Neuronal stem cell (in vitro differentiated cells): ENCODE measurements at regions not wholly inside any gene's neighbourhood (a gene's known extent, or its start where the extent isn't known, plus 50 kb on each side); places are given as distances from the start of the nearest gene placed in this dataset.
A peak's percentile ranks its signal among the peaks of the same experiment; 100 is the strongest.

Source experiments
- DNase-seq: peaks from one replicate; pipeline ENCODE4 v3.0.0-alpha.2; 2013; ENCODE audit warnings: low spot score
- H2AFZ ChIP-seq: one replicate; pipeline ENCODE4 v1.6.1; 2013; ENCODE audit warnings: mild to moderate bottlenecking, low read length, inconsistent platforms
- H2AK5ac ChIP-seq: 2 replicates; pipeline ENCODE4 v1.6.1; 2013; ENCODE audit warnings: low read depth, mild to moderate bottlenecking, inconsistent platforms, low read length, moderate library complexity, mixed read lengths
- H2BK120ac ChIP-seq: 2 replicates; pipeline ENCODE4 v1.6.1; 2013; ENCODE audit warnings: low read depth, mild to moderate bottlenecking, inconsistent platforms, low read length, moderate library complexity, mixed read lengths
- H2BK12ac ChIP-seq: one replicate; pipeline ENCODE4 v1.6.1; 2013; ENCODE audit warnings: low read length, inconsistent platforms
- H2BK15ac ChIP-seq: 2 replicates; pipeline ENCODE4 v1.6.1; 2013; ENCODE audit warnings: mild to moderate bottlenecking, low read length, inconsistent platforms, mixed read lengths
- H2BK5ac ChIP-seq: one replicate; pipeline ENCODE4 v1.6.1; 2013; ENCODE audit warnings: inconsistent platforms, mild to moderate bottlenecking, low read length, moderate library complexity
- H3K14ac ChIP-seq: one replicate; pipeline ENCODE4 v1.6.1; 2013; ENCODE audit warnings: low read length, inconsistent platforms
- H3K18ac ChIP-seq: 2 replicates; pipeline ENCODE4 v1.6.1; 2013; ENCODE audit warnings: low read length, inconsistent platforms
- H3K23ac ChIP-seq: 2 replicates; pipeline ENCODE4 v1.6.1; 2013; ENCODE audit warnings: low read depth, mild to moderate bottlenecking, mixed read lengths, low read length, inconsistent platforms; ENCODE audit not compliant: poor library complexity
- H3K27ac ChIP-seq: replicated peaks from 3 replicates; pipeline ENCODE4 v1.5.1; 2013; ENCODE audit warnings: low read length, inconsistent platforms
- H3K27me3 ChIP-seq, 3 experiments: 2 replicates each; pipeline ENCODE4 v1.6.1; 2013; ENCODE audit warnings: low read length in 3 of 3, mild to moderate bottlenecking in 2 of 3, inconsistent platforms in 1 of 3, low read depth in 1 of 3, mixed read lengths in 1 of 3, moderate library complexity in 1 of 3; ENCODE audit not compliant: control insufficient read depth in 3 of 3, insufficient read depth in 3 of 3
- H3K36me3 ChIP-seq, 2 donors: replicated peaks in 1 of 2; 2 replicates each; pipeline ENCODE4 v1.6.1; 2013; ENCODE audit warnings: low read length in 2 of 2; ENCODE audit not compliant: control insufficient read depth in 2 of 2, insufficient read depth in 2 of 2
- H3K4ac ChIP-seq: 2 replicates; pipeline ENCODE4 v1.6.1; 2013; ENCODE audit warnings: inconsistent platforms, mild to moderate bottlenecking, low read length, moderate library complexity
- H3K4me1 ChIP-seq, 2 donors: 1 replicate in 1 of 2; 2 replicates in 1 of 2; pipeline ENCODE4 v1.6.1; 2013; ENCODE audit warnings: low read length in 2 of 2, low read depth in 1 of 2; ENCODE audit not compliant: control insufficient read depth in 2 of 2, insufficient read depth in 1 of 2
- H3K4me2 ChIP-seq: one replicate; pipeline ENCODE4 v1.6.1; 2013; ENCODE audit warnings: mild to moderate bottlenecking, low read length, inconsistent platforms; ENCODE audit not compliant: insufficient read depth, poor library complexity, severe bottlenecking
- H3K4me3 ChIP-seq, 2 donors: 2 replicates each; pipeline ENCODE4 v1.5.1; 2013; ENCODE audit warnings: low read length in 2 of 2, mild to moderate bottlenecking in 2 of 2, inconsistent platforms in 1 of 2, moderate library complexity in 1 of 2
- H3K79me1 ChIP-seq: one replicate; pipeline ENCODE4 v1.6.1; 2013; ENCODE audit warnings: low read depth, mild to moderate bottlenecking, inconsistent platforms, low read length, moderate library complexity
- H3K9ac ChIP-seq: one replicate; pipeline ENCODE4 v1.6.1; 2013; ENCODE audit warnings: mild to moderate bottlenecking, low read depth, low read length, inconsistent platforms; ENCODE audit not compliant: poor library complexity
- H3K9me3 ChIP-seq, 2 donors: replicated peaks in 1 of 2; 2 replicates each; pipeline versions ENCODE3 to v1.6.1; 2013; ENCODE audit warnings: low read length in 2 of 2, mild to moderate bottlenecking in 2 of 2, inconsistent platforms in 1 of 2, low read depth in 1 of 2, mixed read lengths in 1 of 2, moderate library complexity in 1 of 2; ENCODE audit not compliant: control insufficient read depth in 2 of 2, insufficient read depth in 1 of 2
- H4K8ac ChIP-seq: one replicate; pipeline ENCODE4 v1.6.1; 2013; ENCODE audit warnings: low read depth, mild to moderate bottlenecking, inconsistent platforms, low read length, moderate library complexity
- H4K91ac ChIP-seq: one replicate; pipeline ENCODE4 v1.6.1; 2013; ENCODE audit warnings: low read length, low read depth, mild to moderate bottlenecking, inconsistent platforms; ENCODE audit not compliant: poor library complexity
- WGBS, 2 donors: extraction: QIAGEN DNeasy Blood & Tissue Kit; methylation state at CpG; one replicate each; pipeline ENCODE4 v1.1.7; 2013; ENCODE audit warnings: missing lambda C conversion rate in 2 of 2, mixed read lengths in 1 of 2; ENCODE audit not compliant: insufficient read length in 2 of 2, insufficient replicate concordance in 1 of 2; ENCODE audit errors: extremely low coverage in 2 of 2; 5-methylcytosine and 5-hydroxymethylcytosine counted together

GRCh38 chr6:113629256-113629655 is 227.9 kb upstream of the MARCKS start:
- no peak for DNase-seq
- H3K4ac ChIP-seq = no peak overlapping the region
- H3K4me2 ChIP-seq = no peak overlapping the region
- H2BK15ac ChIP-seq = no peak overlapping the region
- H3K4me1 ChIP-seq = peaks cover 8 to 18% of the 10 kb centered on the region in 2 donors
- no peak overlapping the region for H3K4me3 ChIP-seq
- no peak overlapping the region for H2AK5ac ChIP-seq
- no peak overlapping the region for H4K8ac ChIP-seq
- H3K27ac ChIP-seq = no peak overlapping the region
- no peak overlapping the region for H2BK12ac ChIP-seq
- H3K18ac ChIP-seq = no peak overlapping the region
- no peaks in the 10 kb centered on the region for H3K36me3 ChIP-seq
- no peak overlapping the region for H2BK120ac ChIP-seq
- no peak overlapping the region for H2BK5ac ChIP-seq
- H3K14ac ChIP-seq = no peak overlapping the region
- no peak overlapping the region for H3K9ac ChIP-seq
- no peak overlapping the region for H2AFZ ChIP-seq
- no peak overlapping the region for H4K91ac ChIP-seq
- H3K27me3 ChIP-seq = no peaks in the 10 kb centered on the region
- no peak overlapping the region for H3K23ac ChIP-seq
- no peaks in the 10 kb centered on the region for H3K79me1 ChIP-seq
- no peaks in the 10 kb centered on the region for H3K9me3 ChIP-seq

- Histone ChIP-seq H3K36me3 (no peaks in the 10 kb centered on the region), H3K27ac (no peak overlapping the region), H2AK5ac (no peak overlapping the region), H3K14ac (no peak overlapping the region), H3K18ac (no peak overlapping the region), H3K79me1 (no peaks in the 10 kb centered on the region), H3K4me1 (peaks cover 8 to 18% of the 10 kb centered on the region in 2 donors), H2BK120ac (no peak overlapping the region), H3K27me3 (no peaks in the 10 kb centered on the region), H3K4me3 (no peak overlapping the region), H3K9ac (no peak overlapping the region), H4K91ac (no peak overlapping the region), H3K4ac (no peak overlapping the region), H3K23ac (no peak overlapping the region), H2BK5ac (no peak overlapping the region), H2BK15ac (no peak overlapping the region), H2BK12ac (no peak overlapping the region), H4K8ac (no peak overlapping the region), H3K4me2 (no peak overlapping the region), H2AFZ (no peak overlapping the region), H3K9me3 (no peaks in the 10 kb centered on the region)
- no CpG with 5 or more reads among the region's 1 CpG for WGBS, 2 donors
- DNase-seq = no peak
These were observed 227.0 kb upstream of the MARCKS start for GRCh38 chr6:113629975-113630737.

GRCh38 chr6:113630738-113631535 is 226.2 kb upstream of the MARCKS start:
- Histone ChIP-seq H3K4ac (no peak overlapping the region), H4K8ac (no peak overlapping the region), H2AK5ac (no peak overlapping the region), H2BK15ac (no peak overlapping the region), H3K27me3 (no peaks in the 10 kb centered on the region), H2BK120ac (no peak overlapping the region), H3K4me2 (no peak overlapping the region), H3K23ac (no peak overlapping the region), H3K4me3 (no peak overlapping the region), H3K9ac (no peak overlapping the region), H3K27ac (no peak overlapping the region), H3K18ac (no peak overlapping the region), H3K79me1 (no peaks in the 10 kb centered on the region), H3K4me1 (peaks cover 8 to 18% of the 10 kb centered on the region in 2 donors), H3K9me3 (no peaks in the 10 kb centered on the region), H3K36me3 (no peaks in the 10 kb centered on the region), H3K14ac (no peak overlapping the region), H2BK12ac (no peak overlapping the region), H4K91ac (no peak overlapping the region), H2BK5ac (no peak overlapping the region), H2AFZ (peak overlapping the region; percentile 67)
- no peak for DNase-seq
- no CpG with 5 or more reads among the region's 7 CpGs for WGBS, 2 donors

GRCh38 chr6:113631666-113632065 is 225.5 kb upstream of the MARCKS start:
- Histone ChIP-seq H3K4me3 (no peak overlapping the region), H3K4ac (no peak overlapping the region), H2AFZ (peak overlapping the region; percentile 67), H3K18ac (no peak overlapping the region), H3K27me3 (no peaks in the 10 kb centered on the region), H3K79me1 (no peaks in the 10 kb centered on the region), H3K4me2 (no peak overlapping the region), H2BK120ac (no peak overlapping the region), H2BK15ac (no peak overlapping the region), H3K9me3 (no peaks in the 10 kb centered on the region), H3K14ac (no peak overlapping the region), H4K91ac (no peak overlapping the region), H3K27ac (no peak overlapping the region), H2BK12ac (no peak overlapping the region), H3K9ac (no peak overlapping the region), H4K8ac (no peak overlapping the region), H2AK5ac (no peak overlapping the region), H3K36me3 (no peaks in the 10 kb centered on the region), H2BK5ac (no peak overlapping the region), H3K4me1 (peaks cover 8 to 18% of the 10 kb centered on the region in 2 donors), H3K23ac (no peak overlapping the region)
- DNase-seq = no peak
- WGBS, 2 donors = no CpG with 5 or more reads among the region's 3 CpGs
